ENCODE measurements at regions not wholly inside any gene's neighbourhood (a gene's known extent, or its start where the extent isn't known, plus 50 kb on each side); places are given as distances from the start of the nearest gene placed in this dataset.

- Mint-ChIP-seq H3K27ac (no peak overlapping the region), H3K27me3 (ENCODE audit: insufficient read depth, low read depth, poor library complexity) (no peaks in the 10 kb centered on the region), H3K4me3 (no peak overlapping the region), H3K36me3 (ENCODE audit: low read depth) (peaks cover 17% of the 10 kb centered on the region), H3K4me1 (peaks cover 3% of the 10 kb centered on the region; the same call in 1 of the 3 replicates), H3K9me3 (peaks cover 18% of the 10 kb centered on the region)
- no peak overlapping the region for H3K4me2 ChIP-seq
- H3F3A ChIP-seq (replicated peaks; ENCODE audit: low read depth): no peaks in the 10 kb centered on the region
- no peak for TF ChIP-seq STAT1 (IDR thresholded peaks at IDR 0.05; ENCODE audit: unreplicated experiment)
- no peak for TF ChIP-seq REST (IDR thresholded peaks at IDR 0.05; ENCODE audit: unreplicated experiment)
- no peak for TF ChIP-seq EZH2 (IDR thresholded peaks at IDR 0.05; ENCODE audit: low read depth, unreplicated experiment)
- no peak for TF ChIP-seq ZNF114 (CRISPR knock-in tag; IDR thresholded peaks at IDR 0.05)
- TF ChIP-seq ZNF331 (CRISPR knock-in tag; IDR thresholded peaks at IDR 0.05; ENCODE audit: low read depth): no peak
- no peak for TF ChIP-seq NANOG (IDR thresholded peaks at IDR 0.05; ENCODE audit: borderline replicate concordance)
- no peak for TF ChIP-seq ETS1 (IDR thresholded peaks at IDR 0.05)
- no peak for TF ChIP-seq ZNF462 (CRISPR knock-in tag; IDR thresholded peaks at IDR 0.05)
- no peak for TF ChIP-seq CREB1 (CRISPR knock-in tag; IDR thresholded peaks at IDR 0.05; ENCODE audit: low read depth)
- TF ChIP-seq POLR2AphosphoS5 (IDR thresholded peaks at IDR 0.05; ENCODE audit: low read depth): no peak
- no peak for TF ChIP-seq JUNB (IDR thresholded peaks at IDR 0.05; ENCODE audit: unreplicated experiment)
- no peak for TF ChIP-seq CTCF (conservative IDR thresholded peaks at IDR 0.05; ENCODE audit: low read depth in 2 of 2)
- no peak for TF ChIP-seq EZH2phosphoT487 (IDR thresholded peaks at IDR 0.05; ENCODE audit: unreplicated experiment)
- no peak overlapping the region for H3K4me3 ChIP-seq
- no peaks in the 10 kb centered on the region for H3K36me3 ChIP-seq (ENCODE audit: insufficient read depth)
- no peaks in the 10 kb centered on the region for H3K79me2 ChIP-seq (replicated peaks; ENCODE audit: insufficient read depth)
- H3K27me3 ChIP-seq (ENCODE audit: insufficient read depth): no peaks in the 10 kb centered on the region
- no peak overlapping the region for H3K27ac ChIP-seq (ENCODE audit: low read depth)
- no peaks in the 10 kb centered on the region for H4K20me1 ChIP-seq (replicated peaks; ENCODE audit: insufficient read depth)
- no peak for DNase-seq (ENCODE audit: low spot score)
- no peak for ATAC-seq
- no peaks in the 10 kb centered on the region for H3K9me2 ChIP-seq (ENCODE audit: insufficient read depth)
- H2AFZ ChIP-seq: no peak overlapping the region
- H3K4me1 ChIP-seq (ENCODE audit: insufficient read depth): no peaks in the 10 kb centered on the region
These were observed 417.2 kb downstream of the RFPL4B start for GRCh38 chr6:112764377-112764776.
